Activated CD4-positive, alpha-beta memory T cell treated with anti-CD3 and anti-CD28 coated beads for 36 hours (primary cell): ENCODE measurements at regions not wholly inside any gene's neighbourhood (a gene's known extent, or its start where the extent isn't known, plus 50 kb on each side); places are given as distances from the start of the nearest gene placed in this dataset.

Experiments used
- CTCF ChIA-PET: fragments of 350-600 bp; sonication (Branson Sonifier 250); formaldehyde crosslinking; loops from one replicate; lab custom pipeline; 2021; ENCODE audit warnings: antibody characterized with exemption, inconsistent platforms; lab: Charles Lee
- POLR2A ChIA-PET: fragments of 350-600 bp; sonication (Branson Sonifier 250); formaldehyde crosslinking; loops from one replicate; lab custom pipeline; 2021; ENCODE audit warnings: antibody characterized with exemption; lab: Charles Lee
- DNase-seq: peaks from one replicate; pipeline ENCODE4 v3.0.0-alpha.2; 2020
- H3K27ac Mint-ChIP-seq: one replicate; pipeline ENCODE4 v1.8.0; 2021; ENCODE audit warnings: mixed read lengths
- H3K27me3 Mint-ChIP-seq: one replicate; pipeline ENCODE4 v1.8.0; 2021; ENCODE audit warnings: mixed read lengths
- H3K36me3 Mint-ChIP-seq: one replicate; pipeline ENCODE4 v1.8.0; 2021; ENCODE audit warnings: mixed read lengths
- H3K4me1 Mint-ChIP-seq: one replicate; pipeline ENCODE4 v1.8.0; 2021; ENCODE audit warnings: low read depth, mixed read lengths
- H3K4me3 Mint-ChIP-seq: one replicate; pipeline ENCODE4 v1.8.0; 2021; ENCODE audit warnings: mild to moderate bottlenecking, mixed read lengths
- H3K9me3 Mint-ChIP-seq: one replicate; pipeline ENCODE4 v1.8.0; 2021; ENCODE audit warnings: mixed read lengths
- intact Hi-C: fragments of 100-400 bp; cut with micrococcal nuclease; formaldehyde crosslinking; loops from one replicate; pipeline ENCODE4 v1.15.1; 2023

DNA sequence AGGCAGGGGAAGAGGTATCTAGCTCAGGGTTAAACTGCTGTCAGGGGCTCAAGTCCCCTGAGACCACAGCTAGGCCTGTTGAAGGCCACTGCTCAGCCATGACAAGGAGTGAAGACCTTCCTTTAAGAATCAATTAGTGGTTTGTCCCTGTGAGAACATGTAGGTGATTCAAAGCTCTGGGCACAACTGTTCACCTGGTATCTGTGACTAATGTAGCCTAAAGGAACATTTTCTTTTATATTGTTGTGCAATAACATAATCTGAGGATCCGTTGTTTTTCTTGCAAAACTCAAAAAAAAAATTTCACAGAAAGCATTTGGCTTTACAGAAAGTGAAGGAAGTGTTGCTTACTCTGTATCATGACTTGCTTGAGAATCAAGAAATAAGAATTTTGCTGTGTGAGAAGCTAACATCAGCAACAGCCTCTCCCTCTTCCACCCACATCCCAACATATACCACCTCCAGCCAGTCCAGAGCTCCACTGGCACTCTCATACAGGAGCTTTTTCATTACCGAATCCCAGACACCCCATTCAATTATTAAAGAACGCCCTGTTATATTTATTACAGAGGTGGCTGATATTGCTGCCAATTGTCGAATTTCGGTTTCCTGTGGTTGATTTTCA, 807.0 kb downstream of the TLE4 start:
- Mint-ChIP-seq H3K36me3 (no peaks in the 10 kb centered on the region), H3K27me3 (no peaks in the 10 kb centered on the region), H3K4me3 (no peak overlapping the region), H3K27ac (no peak overlapping the region), H3K9me3 (no peaks in the 10 kb centered on the region), H3K4me1 (no peaks in the 10 kb centered on the region)
- no peak for DNase-seq
- CTCF ChIA-PET = no interaction called here
- intact Hi-C loops = no loop called here
- POLR2A ChIA-PET = no interaction called here

DNA sequence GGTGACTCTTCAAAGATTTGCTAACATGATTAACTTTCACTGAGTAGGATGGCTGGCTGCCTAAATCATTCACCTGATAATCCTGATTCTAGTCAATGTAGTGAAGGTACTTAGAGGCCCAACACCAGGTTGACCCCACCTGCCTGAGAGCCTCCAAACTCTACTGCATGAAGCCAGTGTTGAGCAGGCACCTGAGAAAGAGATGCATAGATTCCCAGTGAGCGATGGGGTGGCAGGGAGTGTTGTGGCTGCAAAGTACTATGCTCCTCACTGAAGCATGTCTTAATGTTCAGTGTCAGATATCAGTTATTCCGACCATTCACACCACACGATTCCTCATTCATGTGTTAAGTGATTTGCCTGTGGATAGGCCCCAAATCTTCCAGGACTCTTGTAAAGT, 804.4 kb downstream of the TLE4 start:
- H3K4me1 Mint-ChIP-seq = no peaks in the 10 kb centered on the region
- no peak overlapping the region for H3K27ac Mint-ChIP-seq
- H3K9me3 Mint-ChIP-seq = no peaks in the 10 kb centered on the region
- ChIA-PET CTCF (interaction anchor here (0.8 kb wide), 1 partner anchor 1161 kb away, joined by 3 read pairs; no protein-coding TSS in a partner anchor), POLR2A (no interaction called here)
- no peaks in the 10 kb centered on the region for H3K27me3 Mint-ChIP-seq
- no peaks in the 10 kb centered on the region for H3K36me3 Mint-ChIP-seq
- DNase-seq = no peak
- intact Hi-C loops = no loop called here
- H3K4me3 Mint-ChIP-seq = no peak overlapping the region

DNA sequence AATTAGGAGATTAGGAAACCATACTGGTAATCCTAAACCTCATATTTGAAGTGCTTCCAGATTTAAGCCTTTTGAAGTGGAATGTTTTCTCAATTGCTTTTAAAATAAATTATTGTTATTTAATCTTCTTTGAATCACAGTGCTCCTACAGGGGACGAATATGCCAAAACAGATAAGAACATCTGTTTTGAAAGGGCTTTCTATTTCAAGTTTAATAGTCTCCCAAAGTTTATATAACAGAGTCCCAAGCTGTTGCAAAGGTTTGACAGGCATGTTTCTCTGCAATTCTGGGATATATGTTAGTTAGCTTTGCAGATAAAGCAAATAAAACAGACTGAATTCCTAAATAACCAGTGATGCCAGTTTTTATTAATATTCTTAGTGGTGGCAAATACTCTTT, 803.7 kb downstream of the TLE4 start:
- Mint-ChIP-seq H3K4me3 (no peak overlapping the region), H3K27ac (no peak overlapping the region), H3K9me3 (no peaks in the 10 kb centered on the region), H3K4me1 (no peaks in the 10 kb centered on the region), H3K36me3 (no peaks in the 10 kb centered on the region), H3K27me3 (no peaks in the 10 kb centered on the region)
- DNase-seq = no peak
- intact Hi-C loops = no loop called here
- POLR2A ChIA-PET = no interaction called here
- CTCF ChIA-PET = interaction anchor here (0.8 kb wide), 1 partner anchor 1162 kb away, joined by 3 read pairs; no protein-coding TSS in a partner anchor

GRCh38 chr9:80369641-80370040, 797.9 kb downstream of the TLE4 start:
- intact Hi-C loops = no loop called here
- H3K4me3 Mint-ChIP-seq = no peak overlapping the region
- ChIA-PET CTCF (no interaction called here), POLR2A (no interaction called here)
- no peaks in the 10 kb centered on the region for H3K4me1 Mint-ChIP-seq
- H3K9me3 Mint-ChIP-seq = peaks cover 9% of the 10 kb centered on the region
- no peak for DNase-seq
- H3K27me3 Mint-ChIP-seq = no peaks in the 10 kb centered on the region
- no peak overlapping the region for H3K27ac Mint-ChIP-seq
- no peaks in the 10 kb centered on the region for H3K36me3 Mint-ChIP-seq

GRCh38 chr9:80366626-80367025, 794.9 kb downstream of the TLE4 start:
- Mint-ChIP-seq H3K9me3 (peaks cover 11% of the 10 kb centered on the region), H3K36me3 (no peaks in the 10 kb centered on the region), H3K27ac (no peak overlapping the region), H3K27me3 (no peaks in the 10 kb centered on the region), H3K4me3 (no peak overlapping the region), H3K4me1 (no peaks in the 10 kb centered on the region)
- intact Hi-C loops = no loop called here
- CTCF ChIA-PET = no interaction called here
- no peak for DNase-seq
- POLR2A ChIA-PET = no interaction called here

DNA sequence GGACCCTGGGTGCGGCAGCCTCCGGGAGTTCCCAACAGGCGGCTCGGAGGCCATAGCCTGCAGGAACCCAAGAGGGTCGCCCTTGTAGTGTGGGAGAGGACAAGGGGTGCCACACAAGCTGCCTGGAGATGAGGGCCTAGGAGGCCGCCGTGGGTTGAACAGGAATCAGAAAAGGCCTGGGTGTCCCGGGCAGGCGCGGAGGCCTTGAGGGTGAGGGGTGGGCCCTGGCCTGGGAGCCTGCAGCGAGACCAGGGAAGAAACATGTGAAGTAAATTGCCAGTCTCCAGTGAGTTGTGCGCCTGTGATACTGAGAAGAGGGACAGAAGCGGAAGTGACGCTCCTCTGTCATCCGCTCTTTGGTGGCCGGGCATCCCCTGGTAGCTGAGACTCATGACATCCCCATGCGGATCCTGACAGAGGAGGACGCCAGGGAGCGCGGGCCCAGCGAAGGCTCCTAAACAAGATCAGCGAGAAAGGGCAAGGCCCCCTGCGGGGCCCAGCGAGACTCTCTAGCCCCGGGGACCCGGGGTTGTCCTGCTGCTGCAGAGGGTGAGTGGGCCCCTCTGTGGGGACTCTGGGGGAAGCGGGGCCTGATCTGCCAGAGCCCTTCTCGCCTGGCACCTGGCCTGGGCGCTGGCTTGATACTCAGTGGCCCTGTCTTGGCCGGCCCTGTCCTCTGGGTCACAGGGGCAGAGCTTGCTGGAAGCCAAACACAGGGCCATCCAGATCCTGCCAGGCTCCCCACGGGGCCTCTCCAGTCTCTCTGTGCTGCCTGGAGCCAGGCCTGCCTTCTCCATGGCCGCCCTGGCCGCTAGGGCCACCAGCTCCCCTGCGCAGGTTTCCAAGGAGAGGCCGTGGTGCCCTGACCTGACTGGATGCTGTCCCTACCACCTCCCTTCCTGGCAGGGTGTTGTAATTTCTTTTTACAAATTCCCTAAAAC, 788.4 kb downstream of the TLE4 start:
- Mint-ChIP-seq H3K36me3 (no peaks in the 10 kb centered on the region), H3K4me3 (no peak overlapping the region), H3K27me3 (no peaks in the 10 kb centered on the region), H3K4me1 (no peaks in the 10 kb centered on the region), H3K27ac (no peak overlapping the region), H3K9me3 (peaks cover 10% of the 10 kb centered on the region)
- ChIA-PET POLR2A (no interaction called here), CTCF (no interaction called here)
- intact Hi-C loops = no loop called here
- no peak for DNase-seq

DNA sequence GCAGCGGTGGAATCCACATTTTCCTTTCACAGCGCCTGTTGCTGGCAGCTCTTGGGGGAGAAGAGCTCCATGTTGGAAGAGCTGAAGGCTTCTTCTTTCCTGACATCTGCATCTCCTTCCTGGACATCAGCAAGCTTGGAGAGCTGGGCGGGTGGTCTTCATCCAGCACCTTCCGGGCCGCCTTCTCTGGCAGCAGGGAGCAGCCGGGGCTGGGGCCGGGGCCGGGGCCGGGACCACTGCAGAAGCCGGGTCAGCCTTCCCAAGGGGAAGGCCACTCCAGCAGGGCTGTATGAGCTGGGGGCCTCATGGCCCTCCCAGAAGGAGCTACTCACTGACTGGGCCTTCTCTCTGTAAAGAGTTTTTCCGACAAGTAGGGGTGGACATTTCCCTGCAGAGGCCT, 787.5 kb downstream of the TLE4 start:
- Mint-ChIP-seq H3K27ac (no peak overlapping the region), H3K9me3 (peaks cover 3% of the 10 kb centered on the region), H3K27me3 (no peaks in the 10 kb centered on the region), H3K36me3 (no peaks in the 10 kb centered on the region), H3K4me3 (no peak overlapping the region), H3K4me1 (no peaks in the 10 kb centered on the region)
- CTCF ChIA-PET = no interaction called here
- POLR2A ChIA-PET = no interaction called here
- intact Hi-C loops = no loop called here
- no peak for DNase-seq

DNA sequence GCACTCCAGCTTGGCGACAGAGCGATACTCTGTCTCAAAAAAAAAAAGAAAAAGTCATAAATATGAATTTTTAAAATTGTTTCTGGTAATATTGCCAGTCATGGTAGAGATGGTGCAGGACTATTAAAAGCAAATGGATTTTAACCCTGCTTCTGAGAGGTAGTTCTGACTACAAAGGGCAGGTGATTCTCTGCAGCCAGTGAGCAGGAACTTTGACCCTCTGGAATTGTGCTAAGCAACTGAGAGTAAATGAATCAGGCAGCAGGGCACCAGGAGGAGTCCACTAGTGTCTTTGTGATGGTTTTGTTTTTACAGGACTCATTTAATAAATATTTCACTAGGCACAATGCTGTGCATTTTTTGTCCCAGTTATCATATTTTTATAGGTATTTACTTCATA, 781.2 kb downstream of the TLE4 start:
- Mint-ChIP-seq H3K4me1 (no peaks in the 10 kb centered on the region), H3K27me3 (no peaks in the 10 kb centered on the region), H3K36me3 (no peaks in the 10 kb centered on the region), H3K9me3 (no peaks in the 10 kb centered on the region), H3K4me3 (no peak overlapping the region), H3K27ac (no peak overlapping the region)
- CTCF ChIA-PET = no interaction called here
- intact Hi-C loops = no loop called here
- POLR2A ChIA-PET = no interaction called here
- no peak for DNase-seq

- Mint-ChIP-seq H3K36me3 (no peaks in the 10 kb centered on the region), H3K4me1 (no peaks in the 10 kb centered on the region), H3K27ac (no peak overlapping the region), H3K4me3 (no peak overlapping the region), H3K9me3 (no peaks in the 10 kb centered on the region), H3K27me3 (no peaks in the 10 kb centered on the region)
- DNase-seq = no peak
- CTCF ChIA-PET = no interaction called here
- POLR2A ChIA-PET = no interaction called here
- intact Hi-C loops = no loop called here
These were observed 779.8 kb downstream of the TLE4 start for GRCh38 chr9:80351612-80352011.

- no peaks in the 10 kb centered on the region for H3K4me1 Mint-ChIP-seq
- no peaks in the 10 kb centered on the region for H3K27me3 Mint-ChIP-seq
- H3K9me3 Mint-ChIP-seq = peaks cover 3% of the 10 kb centered on the region
- POLR2A ChIA-PET = no interaction called here
- H3K4me3 Mint-ChIP-seq = no peak overlapping the region
- no peaks in the 10 kb centered on the region for H3K36me3 Mint-ChIP-seq
- H3K27ac Mint-ChIP-seq = no peak overlapping the region
- DNase-seq = no peak
- CTCF ChIA-PET = no interaction called here
- intact Hi-C loops = no loop called here
These were observed 754.3 kb downstream of the TLE4 start for GRCh38 chr9:80326105-80326504.

DNA sequence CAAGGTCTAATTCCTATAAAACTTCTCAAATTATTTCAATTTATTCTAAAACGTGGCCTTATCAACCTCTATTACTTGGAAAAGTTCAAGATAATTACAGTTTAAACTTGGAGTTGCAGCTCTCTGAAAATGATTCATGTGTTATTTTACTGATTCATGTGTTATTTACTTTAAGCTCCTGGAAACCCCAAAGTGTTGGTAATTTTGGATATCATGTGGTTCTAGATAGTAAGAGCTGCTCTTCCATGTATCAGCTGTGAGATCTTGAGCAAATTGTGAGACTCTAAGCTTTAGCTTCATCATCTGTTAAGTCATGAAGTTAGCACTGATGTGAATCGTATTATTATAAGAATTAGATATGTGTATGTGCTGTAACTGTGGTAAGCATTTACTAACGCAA, 749.2 kb downstream of the TLE4 start:
- H3K27me3 Mint-ChIP-seq = no peaks in the 10 kb centered on the region
- no peak overlapping the region for H3K27ac Mint-ChIP-seq
- no peak overlapping the region for H3K4me3 Mint-ChIP-seq
- ChIA-PET CTCF (no interaction called here), POLR2A (no interaction called here)
- intact Hi-C loops = no loop called here
- H3K4me1 Mint-ChIP-seq = no peaks in the 10 kb centered on the region
- H3K36me3 Mint-ChIP-seq = no peaks in the 10 kb centered on the region
- H3K9me3 Mint-ChIP-seq = no peaks in the 10 kb centered on the region
- DNase-seq = no peak

GRCh38 chr9:80320480-80320879, 748.7 kb downstream of the TLE4 start:
- CTCF ChIA-PET = no interaction called here
- Mint-ChIP-seq H3K27ac (no peak overlapping the region), H3K4me3 (no peak overlapping the region), H3K27me3 (no peaks in the 10 kb centered on the region), H3K36me3 (no peaks in the 10 kb centered on the region), H3K9me3 (no peaks in the 10 kb centered on the region), H3K4me1 (no peaks in the 10 kb centered on the region)
- DNase-seq = no peak
- intact Hi-C loops = no loop called here
- POLR2A ChIA-PET = no interaction called here

DNA sequence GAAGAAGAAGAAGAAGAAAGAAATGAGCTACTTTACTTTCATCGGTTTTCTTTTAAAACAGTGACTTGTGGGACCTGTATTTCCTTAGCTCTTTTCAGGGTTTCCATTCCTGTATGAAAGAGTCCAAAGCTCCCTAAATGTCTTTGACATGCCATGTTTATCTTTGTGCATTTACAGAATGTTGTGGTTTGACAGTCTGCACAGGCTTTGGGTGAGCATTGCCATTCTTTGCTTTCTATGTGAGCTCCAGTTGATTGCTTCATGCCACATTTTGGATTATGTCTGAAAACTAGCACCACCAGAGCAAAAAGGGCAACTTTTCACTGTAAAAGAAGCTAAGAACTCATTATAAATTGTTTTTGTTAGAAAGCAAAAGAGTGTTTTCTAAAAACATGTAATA, 733.4 kb downstream of the TLE4 start:
- CTCF ChIA-PET = no interaction called here
- Mint-ChIP-seq H3K27ac (no peak overlapping the region), H3K36me3 (no peaks in the 10 kb centered on the region), H3K27me3 (no peaks in the 10 kb centered on the region), H3K9me3 (no peaks in the 10 kb centered on the region), H3K4me1 (no peaks in the 10 kb centered on the region), H3K4me3 (no peak overlapping the region)
- DNase-seq = no peak
- intact Hi-C loops = no loop called here
- POLR2A ChIA-PET = no interaction called here
